Aorta (tissue), 5 donors: ENCODE measurements at regions not wholly inside any gene's neighbourhood (a gene's known extent, or its start where the extent isn't known, plus 50 kb on each side); places are given as distances from the start of the nearest gene placed in this dataset.

Experiments
- ATAC-seq: fragments of 200-7000 bp; cut with Tn5 transposase; one replicate; pipeline ENCODE4 v1.9.1; 2022; ENCODE audit warnings: moderate library complexity; ENCODE audit not compliant: low FRiP score
- DNase-seq, 2 donors: peaks; one replicate each; pipeline ENCODE4 v3.0.0-alpha.2; 2020
- H3K27ac ChIP-seq, 2 donors: one replicate each; pipeline ENCODE4 v1.5.1; 2013; ENCODE audit warnings: low read length in 2 of 2, mild to moderate bottlenecking in 2 of 2, moderate library complexity in 2 of 2, control low read depth in 1 of 2, inconsistent platforms in 1 of 2, low read depth in 1 of 2
- H3K27me3 ChIP-seq, 2 donors: one replicate each; pipeline ENCODE4 v1.6.1; 2013; ENCODE audit warnings: control low read depth in 1 of 2, low read length in 1 of 2, mild to moderate bottlenecking in 1 of 2, moderate library complexity in 1 of 2; ENCODE audit not compliant: insufficient read depth in 2 of 2, control insufficient read depth in 1 of 2
- H3K36me3 ChIP-seq, 2 donors: one replicate each; pipeline ENCODE4 v1.6.1; 2013; ENCODE audit warnings: control low read depth in 1 of 2, low read length in 1 of 2, mild to moderate bottlenecking in 1 of 2; ENCODE audit not compliant: insufficient read depth in 2 of 2, control insufficient read depth in 1 of 2
- H3K4me1 ChIP-seq, 2 donors: one replicate each; pipeline ENCODE4 v1.6.1; 2013; ENCODE audit warnings: low read length in 2 of 2, control low read depth in 1 of 2, mild to moderate bottlenecking in 1 of 2, moderate library complexity in 1 of 2; ENCODE audit not compliant: insufficient read depth in 2 of 2, control insufficient read depth in 1 of 2
- H3K4me3 ChIP-seq, 2 donors: one replicate each; pipeline ENCODE4 v1.5.1; 2013; ENCODE audit warnings: low read length in 2 of 2, control low read depth in 1 of 2, mild to moderate bottlenecking in 1 of 2
- H3K9me3 ChIP-seq: one replicate; pipeline ENCODE4 v1.6.1; 2013; ENCODE audit warnings: mild to moderate bottlenecking, low read length; ENCODE audit not compliant: control insufficient read depth
- WGBS, 2 donors: extraction: QIAGEN DNeasy Blood & Tissue Kit; methylation state at CpG; one replicate each; pipeline ENCODE4 v1.1.7; 2013; 5-methylcytosine and 5-hydroxymethylcytosine counted together
- intact Hi-C, 2 donors: fragments of 100-400 bp; cut with DNase I; formaldehyde crosslinking; loops; one replicate each; pipeline versions ENCODE4 v1.14.2 to v1.15.0; 2022
- donor health status: healthy with polysubstance abuse.
- donor health status: Bipolar disorder and iron deficiency.
- donor health status: DM: no; HTN: no; CAD: no.
- donor health status: DM: no; HTN: no; CAD: no.
- donor health status: DM: yes; HTN: yes; CAD: no.

DNA sequence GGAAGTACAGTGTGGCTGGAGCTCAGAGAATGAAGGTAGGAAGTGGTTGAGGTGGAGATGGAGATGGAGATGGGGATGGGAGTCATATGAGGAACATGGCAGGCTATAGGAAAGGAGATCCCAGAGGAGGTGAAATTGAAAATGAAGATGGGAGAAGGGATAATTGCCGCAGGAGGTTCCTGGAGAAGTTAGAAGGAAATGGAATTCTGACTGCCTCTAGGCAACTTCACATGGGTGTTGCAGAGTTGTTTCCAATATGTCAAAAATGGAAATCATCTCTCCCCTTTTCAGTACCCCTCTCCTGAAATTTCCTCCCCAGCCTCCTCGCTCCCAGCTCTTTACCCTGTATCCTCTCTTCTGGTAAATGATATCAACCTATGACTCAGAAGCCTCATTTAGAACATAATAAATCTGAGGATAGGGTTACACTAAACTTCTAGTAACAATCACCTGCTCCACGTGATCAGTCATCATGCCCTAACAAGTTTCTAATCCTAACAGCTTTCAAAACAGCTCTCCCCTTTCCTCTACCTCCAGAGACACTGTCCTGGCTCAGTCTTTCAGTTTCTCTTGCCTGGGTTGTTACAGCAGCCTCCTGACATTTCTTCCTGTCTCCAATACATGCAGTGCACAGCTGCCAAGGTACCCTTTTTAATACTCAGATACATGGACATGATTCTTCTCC is 201.9 kb upstream of the RBMS1 start:
- intact Hi-C loops: no loop called here
- WGBS, 2 donors: 82 to 86% methylated on average over 3 of the region's 3 CpGs
- Histone ChIP-seq H3K27ac (no peak overlapping the region), H3K27me3 (no peaks in the 10 kb centered on the region), H3K4me3 (no peak overlapping the region), H3K4me1 (no peaks in the 10 kb centered on the region), H3K9me3 (no peaks in the 10 kb centered on the region), H3K36me3 (no peaks in the 10 kb centered on the region)
- ATAC-seq: no peak
- no peak for DNase-seq

DNA sequence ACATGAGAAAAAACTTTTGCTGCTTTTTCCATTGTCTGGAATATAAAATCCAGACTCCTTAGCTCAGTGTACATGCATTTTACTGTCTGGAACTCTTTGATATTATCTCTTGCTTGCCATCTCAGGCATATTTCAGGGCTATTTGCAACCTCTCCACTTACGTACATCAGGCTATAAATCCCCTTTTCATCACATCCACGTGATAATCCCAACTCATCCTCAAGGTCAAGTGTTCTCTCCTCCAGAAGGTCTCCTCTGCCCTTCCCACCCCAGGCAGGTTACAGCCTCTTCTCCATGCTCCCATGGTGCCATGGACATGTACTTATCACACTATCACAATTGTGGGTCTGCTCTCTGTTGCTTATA is 202.5 kb upstream of the RBMS1 start:
- Histone ChIP-seq H3K4me3 (no peak overlapping the region), H3K27me3 (no peaks in the 10 kb centered on the region), H3K9me3 (no peaks in the 10 kb centered on the region), H3K36me3 (no peaks in the 10 kb centered on the region), H3K4me1 (no peaks in the 10 kb centered on the region), H3K27ac (no peak overlapping the region)
- intact Hi-C loops: no loop called here
- WGBS, 2 donors: 87 to 88% methylated on average over 2 of the region's 2 CpGs
- DNase-seq: no peak
- ATAC-seq: no peak

DNA sequence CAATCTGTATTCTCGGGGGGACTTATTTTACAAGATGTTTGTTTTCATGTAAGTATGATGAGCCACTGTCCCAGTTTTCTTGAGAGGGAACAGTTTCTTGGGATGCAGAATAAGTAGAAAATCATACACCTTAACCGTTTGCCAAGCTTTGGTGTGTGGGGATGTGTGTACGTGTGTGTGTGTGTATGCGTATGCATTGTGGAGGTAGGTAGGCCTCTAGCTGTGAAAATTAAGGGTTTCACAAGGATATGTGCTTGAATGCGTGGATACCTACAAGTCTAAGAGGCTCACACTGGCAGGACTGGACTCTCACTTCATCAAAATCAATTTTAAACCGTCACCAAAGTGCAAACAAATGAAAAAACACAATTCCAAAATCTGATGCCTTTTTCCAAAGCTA is 204.2 kb upstream of the RBMS1 start:
- no peak overlapping the region for H3K4me3 ChIP-seq
- WGBS, 2 donors: 95 to 98% methylated on average over 6 of the region's 6 CpGs
- intact Hi-C loops: no loop called here
- no peaks in the 10 kb centered on the region for H3K36me3 ChIP-seq
- no peaks in the 10 kb centered on the region for H3K4me1 ChIP-seq
- DNase-seq (no peak), ATAC-seq (no peak)
- no peaks in the 10 kb centered on the region for H3K9me3 ChIP-seq
- no peak overlapping the region for H3K27ac ChIP-seq
- H3K27me3 ChIP-seq: no peaks in the 10 kb centered on the region

DNA sequence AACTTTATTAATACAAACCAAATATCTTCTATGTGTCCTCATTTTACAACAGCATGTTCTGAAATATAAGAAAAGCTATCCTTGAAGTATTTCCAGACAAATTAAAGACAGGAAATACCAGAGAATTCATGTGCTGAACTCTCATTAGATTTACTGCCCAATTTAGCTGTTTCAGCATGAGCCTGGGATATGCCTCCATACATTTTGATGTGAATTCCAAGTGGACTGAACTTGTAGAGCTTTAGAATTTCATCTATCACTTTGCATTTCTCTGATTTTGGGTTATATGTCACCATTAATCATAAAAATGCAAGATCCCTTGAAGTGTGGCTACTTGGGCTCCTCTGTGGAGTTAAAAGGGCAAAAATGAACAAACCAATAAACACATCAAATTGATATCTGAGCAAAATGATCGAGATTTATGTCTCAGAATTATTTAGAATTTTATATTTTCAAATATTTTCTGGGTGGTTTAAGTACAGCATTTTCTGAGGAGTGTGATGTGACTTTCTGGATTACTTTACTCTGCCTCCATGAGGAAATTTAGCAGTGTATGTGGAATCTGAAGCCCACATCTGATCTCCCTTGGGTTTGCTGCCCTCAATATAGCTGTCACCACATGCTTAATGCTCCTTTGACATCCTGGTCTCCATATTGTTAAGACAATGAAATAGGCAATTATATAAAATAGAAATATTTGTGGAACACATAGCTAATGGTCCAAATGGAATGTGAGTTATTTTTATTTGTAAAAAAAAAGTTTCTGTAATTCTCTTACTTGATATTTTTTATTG is 206.6 kb upstream of the RBMS1 start:
- Histone ChIP-seq H3K27ac (no peak overlapping the region), H3K36me3 (no peaks in the 10 kb centered on the region), H3K4me1 (no peaks in the 10 kb centered on the region), H3K27me3 (no peaks in the 10 kb centered on the region), H3K9me3 (no peaks in the 10 kb centered on the region), H3K4me3 (no peak overlapping the region)
- intact Hi-C loops: no loop called here
- 61 to 71% methylated on average over 1 of the region's 1 CpG for WGBS, 2 donors
- DNase-seq (no peak), ATAC-seq (no peak)

DNA sequence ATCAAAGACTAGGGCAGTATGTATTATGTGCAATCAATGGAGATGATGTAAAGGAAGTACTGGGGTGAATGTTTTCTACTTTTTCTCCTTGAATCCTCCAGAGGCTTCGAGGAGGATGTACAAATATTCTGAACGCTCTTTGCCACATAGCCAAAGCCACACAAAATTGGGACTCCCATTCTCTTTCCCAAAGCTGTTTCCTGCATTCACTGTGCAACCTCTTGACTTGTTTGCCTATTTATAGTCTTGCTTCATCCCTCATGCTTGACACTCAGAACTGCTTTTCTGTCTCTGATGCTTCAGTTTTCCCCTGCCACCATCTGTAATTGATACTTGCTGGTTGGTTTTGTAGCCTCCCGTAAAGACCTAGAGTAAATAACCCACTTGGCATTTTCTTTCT is 208.2 kb upstream of the RBMS1 start:
- intact Hi-C loops: no loop called here
- no peaks in the 10 kb centered on the region for H3K27me3 ChIP-seq
- no peaks in the 10 kb centered on the region for H3K36me3 ChIP-seq
- DNase-seq (no peak), ATAC-seq (no peak)
- WGBS, 2 donors: 51 to 57% methylated on average over 3 of the region's 3 CpGs
- H3K4me3 ChIP-seq: no peak overlapping the region
- no peaks in the 10 kb centered on the region for H3K9me3 ChIP-seq
- H3K4me1 ChIP-seq: no peaks in the 10 kb centered on the region
- no peak overlapping the region for H3K27ac ChIP-seq

DNA sequence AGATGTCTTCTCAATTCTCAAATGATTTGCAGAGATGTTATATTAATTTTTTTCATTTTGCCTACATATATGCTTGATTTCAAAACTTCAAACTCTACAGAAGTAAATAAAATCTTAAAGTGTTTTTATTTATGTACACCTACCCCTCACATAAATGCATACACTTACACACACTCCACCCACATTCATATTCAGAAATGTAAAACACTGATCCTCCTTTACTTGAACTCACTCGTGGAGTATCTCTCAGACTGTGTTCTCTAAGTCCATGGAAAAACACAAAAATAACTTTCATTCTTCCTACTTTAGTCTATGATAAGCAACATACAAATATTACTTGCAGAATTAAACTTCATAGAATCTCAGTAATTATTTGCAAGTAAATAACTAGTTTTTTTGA is 209.1 kb upstream of the RBMS1 start:
- no peak for DNase-seq
- 56 to 71% methylated on average over 1 of the region's 1 CpG for WGBS, 2 donors
- H3K36me3 ChIP-seq: no peaks in the 10 kb centered on the region

DNA sequence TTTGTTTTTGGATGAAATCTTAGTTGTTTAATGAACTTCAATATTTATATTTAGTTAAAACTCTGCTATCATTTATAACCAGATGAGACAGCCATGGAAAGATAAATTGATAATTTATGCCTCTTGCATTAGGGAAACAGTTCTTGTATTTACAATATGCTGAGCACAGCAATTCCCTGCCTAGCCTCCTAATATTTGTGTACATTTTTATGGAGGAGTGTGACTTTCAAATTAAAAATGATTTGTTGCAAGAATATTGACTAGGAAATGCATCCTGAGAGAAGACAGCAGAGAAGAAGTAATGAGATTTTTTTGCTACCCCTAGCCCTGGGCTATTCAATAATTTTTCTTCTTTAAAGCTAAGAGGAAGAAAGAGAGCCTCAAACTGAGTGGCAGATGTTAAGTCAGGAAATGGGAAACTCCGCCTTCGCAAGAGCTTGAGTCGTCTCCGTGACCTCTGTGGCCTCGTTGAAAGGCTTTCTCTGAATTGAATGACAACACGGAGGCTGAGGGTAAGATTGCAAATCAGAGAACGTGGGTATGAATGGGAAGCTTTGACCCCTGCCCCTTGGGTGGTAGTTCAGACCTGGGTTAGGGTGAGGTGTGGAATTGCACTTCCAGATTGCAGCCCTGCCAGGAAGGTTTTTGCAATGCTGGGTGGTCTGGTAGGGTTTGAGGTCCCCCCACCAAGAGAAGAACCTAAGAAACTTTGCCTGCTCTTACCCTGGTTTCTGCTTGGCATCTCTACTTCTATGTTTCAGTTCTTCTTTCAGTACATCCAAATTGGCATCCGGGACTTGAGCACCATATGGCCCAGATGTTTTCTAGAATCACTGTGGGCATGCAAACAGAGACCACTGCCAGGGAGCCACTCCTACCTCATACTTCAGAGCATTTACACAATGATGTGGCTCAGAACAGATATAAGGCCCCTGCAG is 210.3 kb upstream of the RBMS1 start:
- WGBS, 2 donors: 75% methylated on average over 8 of the region's 8 CpGs
- intact Hi-C loops: no loop called here
- Histone ChIP-seq H3K4me1 (no peaks in the 10 kb centered on the region), H3K27ac (no peak overlapping the region), H3K4me3 (no peak overlapping the region), H3K9me3 (no peaks in the 10 kb centered on the region), H3K27me3 (no peaks in the 10 kb centered on the region), H3K36me3 (no peaks in the 10 kb centered on the region)
- no peak for ATAC-seq
- DNase-seq: no peak

More for the DNA sequence above, 209.1 kb upstream of the RBMS1 start:
- intact Hi-C loops: no loop called here
- H3K4me1 ChIP-seq: no peaks in the 10 kb centered on the region
- no peak for ATAC-seq
- H3K9me3 ChIP-seq: no peaks in the 10 kb centered on the region
- H3K27ac ChIP-seq: no peak overlapping the region
- no peaks in the 10 kb centered on the region for H3K27me3 ChIP-seq
- no peak overlapping the region for H3K4me3 ChIP-seq

DNA sequence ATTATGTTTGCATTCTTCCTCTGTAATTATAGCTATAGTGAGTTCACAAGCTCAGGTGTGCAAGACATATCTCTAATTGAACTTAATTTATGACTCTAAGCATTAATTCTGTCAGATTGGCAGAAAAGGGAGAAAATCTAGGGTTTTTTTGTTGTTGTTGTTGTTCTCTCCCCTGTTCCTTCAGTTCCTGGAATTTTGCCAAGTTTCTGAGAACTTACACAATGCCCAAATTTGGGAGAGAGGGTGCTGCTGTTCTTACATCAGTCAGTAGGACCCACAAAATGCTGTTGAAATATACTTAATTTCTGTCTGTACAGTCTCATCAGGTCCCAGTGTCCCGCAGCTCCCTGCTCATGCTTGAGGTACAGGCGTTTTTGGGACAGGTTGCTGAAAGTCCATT is 221.8 kb upstream of the RBMS1 start:
- Histone ChIP-seq H3K27ac (no peak overlapping the region), H3K36me3 (no peaks in the 10 kb centered on the region), H3K4me1 (no peaks in the 10 kb centered on the region), H3K9me3 (no peaks in the 10 kb centered on the region), H3K4me3 (no peak overlapping the region), H3K27me3 (no peaks in the 10 kb centered on the region)
- no peak for DNase-seq
- WGBS, 2 donors: 94% methylated on average over 2 of the region's 2 CpGs
- intact Hi-C loops: no loop called here
- ATAC-seq: no peak
